GM12874 (cell line): ENCODE measurements at regions not wholly inside any gene's neighbourhood (a gene's known extent, or its start where the extent isn't known, plus 50 kb on each side); places are given as distances from the start of the nearest gene placed in this dataset.

Experiments
- TF ChIP-seq, protein P1 (sequence below): IDR thresholded peaks from 2 replicates; pipeline ENCODE4 v1.5.1; 2011; ENCODE audit warnings: low read depth, mild to moderate bottlenecking, control low read depth, low read length, moderate library complexity; ENCODE audit not compliant: insufficient read depth

GRCh38 chr3:162760789-162761188 is 1264.2 kb downstream of the OTOL1 start:
- TF ChIP-seq, protein P1, sequence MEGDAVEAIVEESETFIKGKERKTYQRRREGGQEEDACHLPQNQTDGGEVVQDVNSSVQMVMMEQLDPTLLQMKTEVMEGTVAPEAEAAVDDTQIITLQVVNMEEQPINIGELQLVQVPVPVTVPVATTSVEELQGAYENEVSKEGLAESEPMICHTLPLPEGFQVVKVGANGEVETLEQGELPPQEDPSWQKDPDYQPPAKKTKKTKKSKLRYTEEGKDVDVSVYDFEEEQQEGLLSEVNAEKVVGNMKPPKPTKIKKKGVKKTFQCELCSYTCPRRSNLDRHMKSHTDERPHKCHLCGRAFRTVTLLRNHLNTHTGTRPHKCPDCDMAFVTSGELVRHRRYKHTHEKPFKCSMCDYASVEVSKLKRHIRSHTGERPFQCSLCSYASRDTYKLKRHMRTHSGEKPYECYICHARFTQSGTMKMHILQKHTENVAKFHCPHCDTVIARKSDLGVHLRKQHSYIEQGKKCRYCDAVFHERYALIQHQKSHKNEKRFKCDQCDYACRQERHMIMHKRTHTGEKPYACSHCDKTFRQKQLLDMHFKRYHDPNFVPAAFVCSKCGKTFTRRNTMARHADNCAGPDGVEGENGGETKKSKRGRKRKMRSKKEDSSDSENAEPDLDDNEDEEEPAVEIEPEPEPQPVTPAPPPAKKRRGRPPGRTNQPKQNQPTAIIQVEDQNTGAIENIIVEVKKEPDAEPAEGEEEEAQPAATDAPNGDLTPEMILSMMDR: no peak

- TF ChIP-seq, protein P1: no peak
These were observed 1267.6 kb downstream of the OTOL1 start for GRCh38 chr3:162764051-162764807.

DNA sequence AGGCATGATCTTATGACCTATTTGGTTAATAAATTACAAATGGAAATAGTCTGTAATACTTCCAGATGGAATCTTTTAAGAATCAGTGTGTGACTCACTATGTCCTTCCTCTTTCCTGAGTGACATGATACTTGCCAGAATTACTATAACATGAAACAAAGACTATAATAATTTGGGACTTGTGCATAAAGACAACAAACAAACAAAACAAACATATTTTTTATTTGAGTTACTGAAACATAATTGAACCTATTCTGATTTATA is 1268.1 kb downstream of the OTOL1 start:
- TF ChIP-seq, protein P1: no peak

DNA sequence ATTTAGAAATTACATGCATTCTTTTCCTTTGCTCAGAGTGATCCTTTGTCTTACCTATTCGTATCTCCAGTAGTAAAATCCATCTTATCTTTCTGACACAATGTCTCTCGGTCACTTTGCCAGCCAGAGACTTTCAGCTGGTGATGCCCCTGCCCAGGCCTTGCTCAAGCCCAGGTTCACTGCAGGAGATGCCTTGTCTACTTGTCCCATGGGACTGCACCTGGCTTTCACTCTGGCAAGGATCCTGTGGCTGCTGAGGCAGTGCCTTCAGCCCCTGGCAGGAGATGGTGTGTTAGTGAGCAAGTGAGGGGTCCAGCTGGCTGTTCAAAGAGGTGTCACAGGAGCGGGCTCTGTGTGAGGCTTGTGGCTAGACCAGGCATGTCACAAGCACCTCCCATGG is 1268.9 kb downstream of the OTOL1 start:
- TF ChIP-seq, protein P1: no peak

DNA sequence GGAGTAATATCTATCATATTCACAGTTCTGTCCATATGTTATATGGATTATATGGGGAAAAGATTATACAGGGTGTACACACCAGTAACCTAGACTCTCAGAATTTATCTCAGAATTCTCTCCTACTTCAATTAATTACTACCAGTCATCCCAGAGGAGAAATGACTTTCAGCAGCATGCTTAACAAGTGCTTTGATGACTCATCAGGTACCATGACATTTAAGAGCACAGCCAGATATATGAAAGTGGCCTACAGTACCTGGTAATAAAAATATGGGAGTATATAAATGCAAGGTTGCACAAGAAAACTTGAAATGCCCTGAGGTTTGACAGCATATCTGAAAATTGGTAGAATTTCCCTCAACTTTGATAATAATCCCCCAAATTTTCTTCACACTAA is 1273.0 kb downstream of the OTOL1 start:
- TF ChIP-seq, protein P1: no peak

- TF ChIP-seq, protein P1: no peak
These were observed 1273.9 kb downstream of the OTOL1 start for GRCh38 chr3:162770551-162770950.

DNA sequence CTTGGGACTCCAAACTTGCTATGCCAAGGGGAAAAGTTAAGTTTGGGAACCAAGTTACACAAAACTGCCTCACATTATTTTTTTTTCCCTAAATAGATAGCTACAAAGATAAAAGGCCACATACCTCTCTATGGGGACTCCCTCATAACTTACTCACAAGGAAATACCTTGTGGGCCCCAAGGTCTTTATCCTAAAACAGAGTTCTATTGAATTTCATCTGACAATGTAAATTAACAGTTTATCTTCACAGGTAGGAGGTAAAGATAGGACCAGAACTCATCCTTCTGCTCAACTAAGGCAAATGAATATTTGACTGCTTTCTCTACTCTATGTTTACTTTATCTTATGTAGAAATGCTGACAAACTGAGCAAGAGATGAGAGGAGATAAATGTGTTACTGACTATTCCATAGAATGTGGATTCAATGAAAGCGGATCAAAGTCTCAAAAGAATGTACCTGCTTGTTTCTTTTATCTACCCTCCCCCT is 1278.0 kb downstream of the OTOL1 start:
- TF ChIP-seq, protein P1: no peak
